D721Med (cell line): ENCODE measurements at regions not wholly inside any gene's neighbourhood (a gene's known extent, or its start where the extent isn't known, plus 50 kb on each side); places are given as distances from the start of the nearest gene placed in this dataset.

Source experiments
- DNase-seq: peaks from one replicate; pipeline ENCODE4 v3.0.0; 2011; ENCODE audit warnings: low spot score; ENCODE audit not compliant: insufficient read length
- FAIRE-seq: peaks from 2 replicates; lab custom pipeline; 2011; peaks lifted over from hg19 to GRCh38; lab: Jason Lieb, UNC
- TF ChIP-seq, protein P1 (sequence below): IDR thresholded peaks from 2 replicates; pipeline ENCODE4 v1.5.1; 2012; ENCODE audit warnings: mild to moderate bottlenecking, control low read depth; ENCODE audit not compliant: insufficient read depth; ENCODE audit errors: missing control alignments

DNA sequence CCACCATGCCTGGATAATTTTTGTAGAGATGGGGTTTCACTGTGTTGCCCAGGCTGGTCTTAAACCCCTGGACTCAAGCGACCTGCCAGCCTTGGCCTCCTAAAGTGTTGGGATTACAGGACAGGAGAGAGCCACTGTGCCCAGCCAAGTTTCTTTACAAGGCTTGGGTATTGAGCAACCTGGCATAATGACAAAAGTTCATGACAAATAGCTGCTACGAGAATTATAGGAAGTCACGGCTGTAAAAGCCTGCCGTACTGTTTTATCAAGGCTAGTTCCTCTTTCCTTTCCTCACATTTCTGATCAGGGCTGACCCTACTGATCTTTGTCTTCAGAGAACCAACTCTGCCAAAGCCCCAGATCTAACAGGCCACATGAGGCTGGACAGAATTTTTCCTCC lies 490.4 kb upstream of the SPRED2 start:
- DNase-seq (no peak), FAIRE-seq (no peak)
- TF ChIP-seq, protein P1, sequence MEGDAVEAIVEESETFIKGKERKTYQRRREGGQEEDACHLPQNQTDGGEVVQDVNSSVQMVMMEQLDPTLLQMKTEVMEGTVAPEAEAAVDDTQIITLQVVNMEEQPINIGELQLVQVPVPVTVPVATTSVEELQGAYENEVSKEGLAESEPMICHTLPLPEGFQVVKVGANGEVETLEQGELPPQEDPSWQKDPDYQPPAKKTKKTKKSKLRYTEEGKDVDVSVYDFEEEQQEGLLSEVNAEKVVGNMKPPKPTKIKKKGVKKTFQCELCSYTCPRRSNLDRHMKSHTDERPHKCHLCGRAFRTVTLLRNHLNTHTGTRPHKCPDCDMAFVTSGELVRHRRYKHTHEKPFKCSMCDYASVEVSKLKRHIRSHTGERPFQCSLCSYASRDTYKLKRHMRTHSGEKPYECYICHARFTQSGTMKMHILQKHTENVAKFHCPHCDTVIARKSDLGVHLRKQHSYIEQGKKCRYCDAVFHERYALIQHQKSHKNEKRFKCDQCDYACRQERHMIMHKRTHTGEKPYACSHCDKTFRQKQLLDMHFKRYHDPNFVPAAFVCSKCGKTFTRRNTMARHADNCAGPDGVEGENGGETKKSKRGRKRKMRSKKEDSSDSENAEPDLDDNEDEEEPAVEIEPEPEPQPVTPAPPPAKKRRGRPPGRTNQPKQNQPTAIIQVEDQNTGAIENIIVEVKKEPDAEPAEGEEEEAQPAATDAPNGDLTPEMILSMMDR = no peak

DNA sequence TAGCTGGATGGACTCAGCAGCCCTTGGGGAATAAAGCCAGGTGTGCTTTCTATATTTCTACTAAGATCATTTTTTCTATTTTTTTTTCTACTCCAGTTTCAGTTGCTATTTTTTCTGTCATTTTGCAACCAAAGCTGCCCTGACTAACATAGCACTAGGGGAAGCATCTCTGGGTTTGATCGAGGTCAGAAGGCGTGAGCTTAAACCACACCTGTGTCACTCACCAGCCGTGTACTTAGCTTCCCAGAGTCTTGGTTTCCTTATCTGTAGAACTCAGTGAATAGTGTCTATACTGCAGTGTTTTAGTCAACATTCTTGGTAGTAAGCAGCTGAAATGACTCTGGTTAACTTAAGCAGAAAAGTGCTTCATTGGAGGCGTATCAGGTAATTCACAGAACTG lies 489.6 kb upstream of the SPRED2 start:
- TF ChIP-seq, protein P1 = no peak
- FAIRE-seq (no peak), DNase-seq (no peak)

DNA sequence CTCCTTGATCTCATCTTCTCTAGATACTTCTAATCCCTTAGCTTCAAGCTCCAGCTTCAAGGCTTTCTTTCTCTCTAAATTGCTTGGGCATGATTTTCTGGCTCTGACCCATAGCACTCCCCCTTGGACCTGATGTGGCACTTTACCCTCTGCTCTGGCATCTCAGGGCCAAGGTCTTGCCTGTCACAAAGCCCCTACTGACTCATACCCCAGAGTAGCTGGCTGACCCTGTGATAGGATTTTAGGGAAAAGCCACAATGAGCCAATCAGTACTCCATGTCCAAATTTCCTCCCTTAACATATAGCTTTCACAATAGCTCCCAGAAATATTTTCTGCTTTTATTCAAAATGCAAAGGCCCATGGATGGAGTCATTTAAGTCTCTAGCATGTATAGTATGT lies 488.7 kb upstream of the SPRED2 start:
- DNase-seq (no peak), FAIRE-seq (no peak)
- TF ChIP-seq, protein P1 = no peak

DNA sequence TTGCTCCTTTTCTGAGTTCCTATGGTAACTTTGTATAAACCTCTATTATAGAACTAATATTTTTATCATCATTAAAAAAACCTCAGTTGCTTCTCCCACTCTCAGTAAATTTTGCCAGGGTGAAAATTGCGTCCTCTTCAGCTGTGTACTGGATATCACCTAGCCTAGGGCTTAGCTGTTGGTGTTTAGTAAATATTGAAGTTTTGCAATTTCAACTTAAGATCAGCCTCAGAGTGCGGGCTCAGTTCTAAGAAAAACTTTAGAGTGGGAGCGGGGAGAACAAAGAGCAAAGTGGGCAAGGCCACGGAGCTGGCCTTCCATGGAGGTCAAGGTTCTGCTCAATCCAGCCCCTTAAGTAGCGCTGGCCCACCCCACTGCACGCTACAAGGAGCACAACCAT lies 488.3 kb upstream of the SPRED2 start:
- TF ChIP-seq, protein P1 = no peak
- FAIRE-seq (no peak), DNase-seq (no peak)

DNA sequence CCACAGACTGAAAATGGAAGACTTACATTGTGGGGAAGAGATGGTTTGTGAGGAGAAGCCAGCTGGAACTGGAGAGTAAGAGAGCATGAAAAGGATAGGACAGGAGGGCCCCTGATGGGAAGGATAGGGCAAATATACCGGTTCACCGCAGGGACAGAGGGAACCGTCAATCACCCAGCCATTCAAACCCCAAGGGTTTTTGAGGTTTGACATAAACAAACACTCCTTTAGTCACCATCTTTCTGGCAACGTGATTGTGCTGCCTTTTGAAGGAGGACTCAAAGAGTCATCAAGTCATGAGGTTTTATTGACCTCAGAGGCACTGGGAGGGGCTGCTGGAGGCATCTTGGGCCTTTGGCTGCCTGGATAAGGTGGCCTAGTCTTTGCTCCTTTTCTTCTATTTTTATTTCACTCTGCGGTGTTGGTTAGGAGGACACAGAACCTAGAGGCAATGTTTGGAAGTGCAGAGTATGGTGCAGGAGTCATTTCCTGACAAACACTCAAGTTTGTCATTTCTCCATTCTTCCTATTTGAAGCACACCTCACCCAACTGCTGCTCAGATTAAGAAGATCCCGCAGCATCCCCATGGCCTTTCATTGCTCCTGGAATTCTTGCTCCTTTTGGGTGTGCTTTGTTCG lies 487.3 kb upstream of the SPRED2 start:
- FAIRE-seq (no peak), DNase-seq (no peak)
- TF ChIP-seq, protein P1 = no peak

DNA sequence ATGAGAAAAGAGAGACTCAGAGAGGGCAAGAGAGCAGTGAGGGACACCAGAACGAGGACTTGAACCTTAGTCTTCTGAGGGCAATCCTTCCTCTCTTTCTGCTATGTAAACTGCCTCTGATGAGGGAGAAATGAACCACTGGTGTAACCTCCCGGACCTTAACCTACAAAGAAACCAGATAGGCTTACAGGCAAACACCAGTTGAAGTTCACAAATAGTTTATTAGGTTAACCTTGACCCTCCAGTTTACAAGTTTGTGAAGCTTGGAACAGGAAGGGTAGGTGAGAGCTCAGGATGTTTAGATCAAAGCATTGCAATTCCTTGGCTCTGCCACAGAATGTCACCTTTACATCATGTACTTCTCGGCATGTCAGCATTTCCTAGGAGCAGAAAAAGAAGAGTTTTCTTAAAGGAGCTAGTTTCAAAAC lies 486.4 kb upstream of the SPRED2 start:
- no peak for DNase-seq
- TF ChIP-seq, protein P1 = peak; percentile 6
- FAIRE-seq = no peak

DNA sequence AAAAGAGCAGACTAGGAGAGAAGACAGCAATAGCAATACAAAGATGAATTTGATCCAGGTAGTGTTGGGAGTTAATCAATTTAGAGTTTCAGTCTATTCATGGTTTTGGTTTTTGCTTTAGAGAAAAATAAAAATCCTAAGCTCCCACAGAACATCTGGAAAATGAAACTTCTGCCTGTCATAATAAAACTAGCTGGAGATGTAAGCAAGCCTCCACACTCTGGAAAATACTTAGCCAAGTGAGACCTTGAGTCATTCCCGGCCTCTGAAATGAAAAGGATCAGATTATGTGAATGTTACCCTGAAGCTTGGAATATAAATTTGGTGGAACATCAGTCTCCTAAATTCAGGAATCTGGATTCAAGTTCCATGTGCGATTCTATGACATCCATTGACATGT lies 485.6 kb upstream of the SPRED2 start:
- TF ChIP-seq, protein P1 = no peak
- FAIRE-seq = no peak
- no peak for DNase-seq
